ENCODE measurements at regions not wholly inside any gene's neighbourhood (a gene's known extent, or its start where the extent isn't known, plus 50 kb on each side); places are given as distances from the start of the nearest gene placed in this dataset.

GRCh38 chr11:19365743-19366410, 125.1 kb upstream of the E2F8 start:
- Mint-ChIP-seq H3K27ac (no peak overlapping the region), H3K9me3 (no peaks in the 10 kb centered on the region), H3K4me3 (no peak overlapping the region), H3K4me1 (ENCODE audit: low read depth) (no peaks in the 10 kb centered on the region), H3K36me3 (ENCODE audit: low read depth) (no peaks in the 10 kb centered on the region), H3K27me3 (peaks cover 23% of the 10 kb centered on the region)
- DNase-seq, result no peak

DNA sequence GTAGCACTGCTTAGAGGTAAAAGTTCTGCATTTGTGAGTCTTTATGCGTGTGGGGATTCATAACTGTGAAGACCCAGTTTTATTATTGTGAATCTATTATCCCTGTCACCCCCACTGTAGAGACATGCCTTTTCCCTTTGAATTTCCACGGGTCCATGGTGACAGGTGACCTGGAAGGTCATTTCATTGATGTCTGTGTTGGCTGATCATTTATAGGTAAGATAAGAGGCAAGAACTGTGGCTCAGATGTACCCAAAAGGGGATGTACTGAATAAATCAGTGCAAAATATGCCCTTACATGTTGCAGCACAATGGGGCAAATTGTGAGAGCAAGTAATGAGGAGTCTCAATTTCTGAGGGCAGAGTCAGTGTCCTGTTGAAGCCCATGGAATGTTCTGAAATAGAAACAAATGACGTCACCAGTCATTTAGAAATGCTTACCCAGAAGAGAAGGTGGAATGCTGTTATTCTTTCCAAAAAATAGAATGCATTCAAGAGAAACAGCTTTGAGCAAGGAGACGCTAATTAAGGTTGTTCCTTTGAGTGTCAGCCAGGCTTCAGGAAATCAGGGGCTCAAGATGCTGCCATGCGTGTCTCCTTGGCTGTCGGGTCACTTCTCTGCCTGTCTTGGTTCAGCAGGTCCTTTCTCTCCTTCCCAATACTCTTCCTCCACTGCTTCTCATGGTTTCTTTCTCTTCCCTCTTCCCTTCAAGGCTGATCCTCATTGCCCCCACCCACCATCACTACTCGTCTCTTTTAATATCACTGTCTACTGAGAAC, 118.7 kb upstream of the E2F8 start:
- Mint-ChIP-seq H3K4me3 (no peak overlapping the region), H3K4me1 (ENCODE audit: low read depth) (no peaks in the 10 kb centered on the region), H3K36me3 (ENCODE audit: low read depth) (no peaks in the 10 kb centered on the region), H3K9me3 (no peaks in the 10 kb centered on the region), H3K27ac (no peak overlapping the region), H3K27me3 (peaks cover 31% of the 10 kb centered on the region)
- DNase-seq, result no peak

- Mint-ChIP-seq H3K9me3 (no peaks in the 10 kb centered on the region), H3K4me3 (no peak overlapping the region), H3K27me3 (peaks cover 29% of the 10 kb centered on the region), H3K36me3 (ENCODE audit: low read depth) (no peaks in the 10 kb centered on the region), H3K27ac (no peak overlapping the region), H3K4me1 (ENCODE audit: low read depth) (no peaks in the 10 kb centered on the region)
- no peak for DNase-seq
Observed at GRCh38 chr11:19357943-19358342, 117.2 kb upstream of the E2F8 start.

DNA sequence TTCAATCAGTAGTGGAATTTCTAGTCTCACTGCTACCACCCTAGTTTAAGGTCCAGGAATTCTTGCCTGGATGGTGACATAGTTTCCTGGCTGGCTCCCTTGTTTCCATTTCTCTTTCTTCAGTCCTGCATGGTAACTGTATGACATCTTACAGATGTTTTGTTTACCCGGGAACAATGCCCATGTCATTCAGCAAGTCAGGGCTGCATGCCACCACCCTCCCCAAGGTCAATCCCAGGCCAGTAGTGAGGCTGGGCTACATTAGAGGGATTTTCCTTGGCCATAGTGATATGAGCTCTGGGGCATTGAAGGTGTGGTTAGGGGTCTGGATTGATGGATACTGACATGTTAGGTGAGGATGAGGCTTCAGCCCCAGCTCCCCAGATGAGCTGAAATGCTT, 114.9 kb upstream of the E2F8 start:
- H3K27me3 Mint-ChIP-seq, result peaks cover 40% of the 10 kb centered on the region
- DNase-seq, result no peak
- no peaks in the 10 kb centered on the region for H3K36me3 Mint-ChIP-seq (ENCODE audit: low read depth)
- H3K27ac Mint-ChIP-seq, result no peak overlapping the region
- no peak overlapping the region for H3K4me3 Mint-ChIP-seq
- H3K9me3 Mint-ChIP-seq, result no peaks in the 10 kb centered on the region
- no peaks in the 10 kb centered on the region for H3K4me1 Mint-ChIP-seq (ENCODE audit: low read depth)

DNA sequence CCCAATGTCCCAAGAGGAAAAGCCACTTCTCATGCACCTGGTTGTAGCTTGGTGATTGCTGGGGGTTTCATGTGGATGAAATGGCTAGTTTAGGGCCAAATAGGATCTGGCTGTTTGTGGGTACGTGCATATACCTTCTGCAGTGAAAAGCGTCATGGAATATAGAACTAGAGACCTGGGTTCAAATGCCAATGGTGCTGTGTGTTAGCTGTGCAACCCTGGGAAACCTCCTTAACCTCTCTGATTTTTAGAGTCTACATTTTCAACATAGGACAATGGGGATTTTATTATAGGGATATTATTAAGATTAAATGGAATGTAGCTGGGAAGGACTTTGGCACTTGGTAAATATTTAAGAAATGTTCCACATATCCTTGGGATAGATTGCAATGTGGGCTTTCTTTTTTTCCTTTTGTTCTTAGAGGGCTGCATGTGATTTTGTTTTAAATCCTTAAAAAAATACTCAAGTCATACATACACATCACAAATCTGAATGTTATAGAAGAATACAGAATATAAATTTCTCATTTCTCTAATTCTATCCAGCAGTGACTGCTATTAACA, 112.6 kb upstream of the E2F8 start:
- no peak overlapping the region for H3K4me3 Mint-ChIP-seq
- no peaks in the 10 kb centered on the region for H3K9me3 Mint-ChIP-seq
- DNase-seq, result no peak
- no peaks in the 10 kb centered on the region for H3K36me3 Mint-ChIP-seq (ENCODE audit: low read depth)
- H3K4me1 Mint-ChIP-seq (ENCODE audit: low read depth), result no peaks in the 10 kb centered on the region
- peaks cover 61% of the 10 kb centered on the region for H3K27me3 Mint-ChIP-seq
- H3K27ac Mint-ChIP-seq, result no peak overlapping the region

DNA sequence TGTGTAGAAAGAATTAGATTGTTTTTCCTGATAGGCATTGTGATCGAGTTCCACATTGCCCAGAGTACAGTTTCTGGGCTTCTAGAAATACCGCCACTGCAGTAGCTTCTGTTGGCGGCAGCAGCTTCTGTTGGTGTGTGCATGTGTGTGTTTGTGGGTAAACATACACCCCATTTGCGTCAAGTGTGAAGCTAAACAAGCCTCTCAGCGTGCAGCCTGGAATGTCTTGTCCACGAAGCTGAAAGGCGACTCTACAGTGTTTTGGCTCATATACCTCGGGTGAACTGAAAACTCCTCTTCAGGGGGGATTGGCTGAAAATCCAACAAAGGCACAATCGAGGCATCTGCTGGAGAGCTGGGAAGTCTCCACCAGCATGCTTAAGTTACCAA, 112.0 kb upstream of the E2F8 start:
- DNase-seq, result no peak
- Mint-ChIP-seq H3K9me3 (no peaks in the 10 kb centered on the region), H3K27me3 (peaks cover 62% of the 10 kb centered on the region), H3K36me3 (ENCODE audit: low read depth) (no peaks in the 10 kb centered on the region), H3K27ac (no peak overlapping the region), H3K4me3 (no peak overlapping the region), H3K4me1 (ENCODE audit: low read depth) (no peaks in the 10 kb centered on the region)

DNA sequence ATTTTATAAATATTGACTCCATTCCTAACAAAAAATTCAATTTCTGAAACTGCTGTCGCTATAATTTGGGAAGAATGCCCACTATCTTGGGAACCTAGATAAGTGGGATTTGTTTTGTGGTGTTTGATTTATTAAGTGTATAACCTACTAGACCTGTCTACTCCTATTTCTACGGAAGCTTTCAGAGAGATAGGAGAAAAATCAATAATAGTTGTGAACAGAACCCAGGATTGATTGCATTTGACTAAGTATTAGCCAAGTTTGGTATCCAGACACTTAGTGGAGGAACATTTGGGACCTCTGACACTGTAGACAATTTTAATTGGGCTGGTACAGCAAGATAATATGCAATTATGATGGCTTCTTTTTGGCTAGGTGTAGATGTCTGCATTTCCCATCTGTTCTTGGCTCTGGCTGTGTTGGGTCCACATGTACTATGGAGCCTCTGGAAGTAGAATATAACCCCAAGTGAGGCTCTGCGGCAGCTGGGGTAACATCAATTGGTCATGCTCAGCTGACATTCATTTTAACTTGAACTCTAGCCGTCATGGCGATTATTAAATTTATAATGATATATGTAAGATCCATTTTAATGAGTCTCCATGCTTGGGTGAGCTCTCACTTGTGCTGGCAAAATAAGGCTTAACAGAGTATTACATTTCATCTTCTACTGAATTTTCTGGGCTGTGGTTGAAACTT, 111.5 kb upstream of the E2F8 start:
- Mint-ChIP-seq H3K36me3 (ENCODE audit: low read depth) (no peaks in the 10 kb centered on the region), H3K9me3 (no peaks in the 10 kb centered on the region), H3K4me1 (ENCODE audit: low read depth) (no peaks in the 10 kb centered on the region), H3K27ac (no peak overlapping the region), H3K4me3 (no peak overlapping the region), H3K27me3 (peaks cover 67% of the 10 kb centered on the region)
- no peak for DNase-seq

- no peak for DNase-seq
- no peak overlapping the region for H3K27ac Mint-ChIP-seq
- no peaks in the 10 kb centered on the region for H3K36me3 Mint-ChIP-seq (ENCODE audit: low read depth)
- no peak overlapping the region for H3K4me3 Mint-ChIP-seq
- H3K27me3 Mint-ChIP-seq, result peaks cover 74% of the 10 kb centered on the region
- H3K4me1 Mint-ChIP-seq (ENCODE audit: low read depth), result no peaks in the 10 kb centered on the region
- H3K9me3 Mint-ChIP-seq, result no peaks in the 10 kb centered on the region
Observed at GRCh38 chr11:19351426-19351825, 110.7 kb upstream of the E2F8 start.

GRCh38 chr11:19350160-19350559, 109.4 kb upstream of the E2F8 start:
- DNase-seq, result no peak
- H3K27ac Mint-ChIP-seq, result no peak overlapping the region
- H3K9me3 Mint-ChIP-seq, result no peaks in the 10 kb centered on the region
- peaks cover 5% of the 10 kb centered on the region for H3K4me1 Mint-ChIP-seq (ENCODE audit: low read depth)
- H3K27me3 Mint-ChIP-seq, result peaks cover 76% of the 10 kb centered on the region
- no peak overlapping the region for H3K4me3 Mint-ChIP-seq
- H3K36me3 Mint-ChIP-seq (ENCODE audit: low read depth), result no peaks in the 10 kb centered on the region

DNA sequence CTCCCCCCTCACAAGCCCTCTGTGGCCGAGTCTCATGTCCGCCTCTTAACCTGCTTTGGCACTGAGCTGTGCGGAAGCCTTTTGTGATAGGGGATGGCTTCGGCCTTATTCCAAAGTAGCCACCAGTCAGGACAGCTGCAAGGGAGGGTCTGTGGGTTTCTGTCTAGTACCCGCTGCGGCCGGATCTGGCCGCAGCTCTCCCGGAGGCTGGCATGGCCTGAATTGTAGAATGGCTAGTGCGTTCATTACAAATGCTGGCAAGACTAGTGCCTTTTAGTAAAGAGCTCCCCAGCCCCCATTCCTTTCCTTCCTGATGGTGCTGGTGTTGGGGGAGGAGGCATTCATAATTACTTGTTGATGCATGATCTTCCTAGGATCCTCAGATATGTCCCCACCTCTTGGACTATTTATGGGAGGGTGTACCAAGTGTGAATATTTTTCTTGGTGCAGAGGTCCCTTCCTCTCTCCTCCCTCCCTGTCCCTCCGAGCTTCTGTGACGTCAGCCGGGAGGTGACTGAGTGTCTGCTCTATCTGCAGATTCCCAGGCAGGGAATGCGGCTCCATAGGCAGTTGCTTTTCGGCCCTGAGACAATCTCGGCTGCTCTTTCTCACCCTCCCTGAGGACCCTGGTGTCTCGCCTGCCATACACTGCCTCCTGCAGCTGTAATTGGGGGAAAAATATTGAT, 108.7 kb upstream of the E2F8 start:
- Mint-ChIP-seq H3K4me3 (no peak overlapping the region), H3K9me3 (no peaks in the 10 kb centered on the region), H3K36me3 (ENCODE audit: low read depth) (no peaks in the 10 kb centered on the region), H3K27ac (no peak overlapping the region), H3K27me3 (peaks cover 76% of the 10 kb centered on the region), H3K4me1 (ENCODE audit: low read depth) (peaks cover 5% of the 10 kb centered on the region)
- DNase-seq, result no peak

- Mint-ChIP-seq H3K27ac (no peak overlapping the region), H3K4me3 (no peak overlapping the region), H3K4me1 (ENCODE audit: low read depth) (peaks cover 5% of the 10 kb centered on the region), H3K9me3 (no peaks in the 10 kb centered on the region), H3K36me3 (ENCODE audit: low read depth) (no peaks in the 10 kb centered on the region), H3K27me3 (peaks cover 87% of the 10 kb centered on the region)
- no peak for DNase-seq
Observed at GRCh38 chr11:19347911-19348310, 107.2 kb upstream of the E2F8 start.

DNA sequence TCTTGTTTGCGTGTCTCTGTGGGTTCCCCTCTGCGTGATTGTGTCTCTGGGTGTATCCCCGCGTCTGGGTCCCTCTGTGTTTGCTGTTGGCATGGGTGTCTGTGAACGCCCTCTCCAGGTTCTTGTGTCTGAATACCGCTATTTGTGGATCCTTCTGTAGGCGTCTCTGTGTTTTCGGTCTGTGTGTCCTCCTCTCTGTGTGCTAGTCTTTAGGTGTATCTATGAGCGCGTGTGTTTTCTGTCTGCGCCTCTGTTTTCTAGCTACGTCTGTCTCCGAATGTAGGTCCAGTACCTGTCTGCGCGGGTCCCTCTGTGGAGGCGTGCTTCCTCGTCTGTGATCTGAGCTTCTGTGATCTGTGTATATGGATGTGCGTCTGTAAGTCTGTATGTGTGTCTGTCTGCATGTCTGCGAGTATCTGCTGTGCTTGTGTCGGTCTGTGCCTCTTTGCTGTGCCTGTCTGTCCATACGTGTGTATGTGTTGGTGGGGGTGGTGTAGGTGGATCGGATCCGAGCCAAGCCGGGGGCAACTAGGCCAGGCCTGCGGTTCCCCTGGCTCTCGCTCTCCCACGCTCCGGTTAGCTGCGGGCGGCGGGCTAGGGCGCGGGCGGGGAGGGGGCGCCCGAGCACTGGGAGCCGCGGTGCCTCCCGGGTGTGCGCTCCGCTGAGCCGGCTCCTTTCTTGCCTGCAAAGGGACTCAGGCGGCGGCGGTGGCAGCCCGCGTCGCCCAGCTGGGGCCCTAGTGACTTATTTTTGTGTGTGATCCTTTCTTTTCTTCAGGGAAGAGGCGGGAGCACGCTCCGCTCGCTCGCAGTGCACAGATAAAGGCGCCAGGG, 105.3 kb upstream of the E2F8 start:
- no peak overlapping the region for H3K27ac Mint-ChIP-seq
- H3K36me3 Mint-ChIP-seq (ENCODE audit: low read depth), result no peaks in the 10 kb centered on the region
- peaks cover 92% of the 10 kb centered on the region for H3K27me3 Mint-ChIP-seq
- H3K4me3 Mint-ChIP-seq, result no peak overlapping the region
- peaks cover 5% of the 10 kb centered on the region for H3K4me1 Mint-ChIP-seq (ENCODE audit: low read depth)
- no peaks in the 10 kb centered on the region for H3K9me3 Mint-ChIP-seq
- DNase-seq, result no peak

- peaks cover 92% of the 10 kb centered on the region for H3K27me3 Mint-ChIP-seq
- no peak overlapping the region for H3K27ac Mint-ChIP-seq
- H3K4me3 Mint-ChIP-seq, result no peak overlapping the region
- H3K36me3 Mint-ChIP-seq (ENCODE audit: low read depth), result no peaks in the 10 kb centered on the region
- H3K9me3 Mint-ChIP-seq, result no peaks in the 10 kb centered on the region
- DNase-seq, result no peak
- peaks cover 5% of the 10 kb centered on the region for H3K4me1 Mint-ChIP-seq (ENCODE audit: low read depth)
Observed at GRCh38 chr11:19345519-19345847, 104.7 kb upstream of the E2F8 start.
